ENCODE measurements at regions not wholly inside any gene's neighbourhood (a gene's known extent, or its start where the extent isn't known, plus 50 kb on each side); places are given as distances from the start of the nearest gene placed in this dataset.

- DNase-seq (ENCODE audit: low read depth in 1 of 2, low spot score in 1 of 2): no peak
Measured at GRCh38 chr21:28752131-28752530, 240.5 kb downstream of the LTN1 start.

GRCh38 chr21:28751176-28751575 is 241.5 kb downstream of the LTN1 start:
- DNase-seq (ENCODE audit: low read depth in 1 of 2, low spot score in 1 of 2): no peak

- no peak for DNase-seq (ENCODE audit: low read depth in 1 of 2, low spot score in 1 of 2)
Measured at GRCh38 chr21:28750565-28750964, 242.1 kb downstream of the LTN1 start.

GRCh38 chr21:28749536-28749935 is 243.1 kb downstream of the LTN1 start:
- no peak for DNase-seq (ENCODE audit: low read depth in 1 of 2, low spot score in 1 of 2)

- DNase-seq (ENCODE audit: low read depth in 1 of 2, low spot score in 1 of 2): no peak
Measured at GRCh38 chr21:28747464-28747863, 245.2 kb downstream of the LTN1 start.

- no peak for DNase-seq (ENCODE audit: low read depth in 1 of 2, low spot score in 1 of 2)
Measured at GRCh38 chr21:28746166-28746565, 246.5 kb downstream of the LTN1 start.

- DNase-seq (ENCODE audit: low read depth in 1 of 2, low spot score in 1 of 2): peak; percentile 35 to 39
Measured at GRCh38 chr21:28745131-28746016, 247.3 kb downstream of the LTN1 start.

- no peak for DNase-seq (ENCODE audit: low read depth in 1 of 2, low spot score in 1 of 2)
Measured at GRCh38 chr21:28743723-28744122, 249.0 kb downstream of the LTN1 start.

- no peak for DNase-seq (ENCODE audit: low read depth in 1 of 2, low spot score in 1 of 2)
Measured at GRCh38 chr21:28742527-28742926, 250.2 kb downstream of the LTN1 start.

- DNase-seq (ENCODE audit: low read depth in 1 of 2, low spot score in 1 of 2): no peak
Measured at GRCh38 chr21:28740125-28740524, 252.6 kb downstream of the LTN1 start.

GRCh38 chr21:28738882-28739281 is 253.8 kb downstream of the LTN1 start:
- no peak for DNase-seq (ENCODE audit: low read depth in 1 of 2, low spot score in 1 of 2)

- no peak for DNase-seq (ENCODE audit: low read depth in 1 of 2, low spot score in 1 of 2)
Measured at GRCh38 chr21:28738420-28738704, 254.3 kb downstream of the LTN1 start.

- DNase-seq (ENCODE audit: low read depth in 1 of 2, low spot score in 1 of 2): no peak
Measured at GRCh38 chr21:28737674-28738419, 254.8 kb downstream of the LTN1 start.

- no peak for DNase-seq (ENCODE audit: low read depth in 1 of 2, low spot score in 1 of 2)
Measured at GRCh38 chr21:28734522-28735175, 258.0 kb downstream of the LTN1 start.

GRCh38 chr21:28731700-28732321 is 260.9 kb downstream of the LTN1 start:
- no peak for DNase-seq (ENCODE audit: low read depth in 1 of 2, low spot score in 1 of 2)

- no peak for DNase-seq (ENCODE audit: low read depth in 1 of 2, low spot score in 1 of 2)
Measured at GRCh38 chr21:28729887-28730286, 262.8 kb downstream of the LTN1 start.

- DNase-seq (ENCODE audit: low read depth in 1 of 2, low spot score in 1 of 2): no peak
Measured at GRCh38 chr21:28727809-28728208, 264.9 kb downstream of the LTN1 start.

- DNase-seq (ENCODE audit: low read depth in 1 of 2, low spot score in 1 of 2): no peak
Measured at GRCh38 chr21:28725396-28725795, 267.3 kb downstream of the LTN1 start.

- DNase-seq (ENCODE audit: low read depth in 1 of 2, low spot score in 1 of 2): no peak
Measured at GRCh38 chr21:28723646-28724045, 269.0 kb downstream of the LTN1 start.

- no peak for DNase-seq (ENCODE audit: low read depth in 1 of 2, low spot score in 1 of 2)
Measured at GRCh38 chr21:28719723-28720122, 273.0 kb downstream of the LTN1 start.

GRCh38 chr21:28714777-28715464 is 277.8 kb downstream of the LTN1 start:
- DNase-seq (ENCODE audit: low read depth in 1 of 2, low spot score in 1 of 2): no peak
